DMS 273 treated with DMSO at 0.1 percent for 48 hours (cell line): ENCODE measurements at regions not wholly inside any gene's neighbourhood (a gene's known extent, or its start where the extent isn't known, plus 50 kb on each side); places are given as distances from the start of the nearest gene placed in this dataset.

ENCODE experiments used
- DNase-seq: peaks from one replicate; lab custom pipeline; 2025; lab: John Stamatoyannopoulos, UW

- no peak for DNase-seq
Observed at GRCh38 chr12:82040987-82041743, 282.0 kb upstream of the PPFIA2 start.

- DNase-seq: no peak
Observed at GRCh38 chr12:82034769-82035168, 275.6 kb upstream of the PPFIA2 start.

GRCh38 chr12:82029936-82030335 lies 270.8 kb upstream of the PPFIA2 start:
- no peak for DNase-seq

GRCh38 chr12:82028772-82029171 lies 269.6 kb upstream of the PPFIA2 start:
- no peak for DNase-seq

- no peak for DNase-seq
Observed at GRCh38 chr12:82027612-82028011, 268.5 kb upstream of the PPFIA2 start.

- no peak for DNase-seq
Observed at GRCh38 chr12:82025462-82025861, 266.3 kb upstream of the PPFIA2 start.

GRCh38 chr12:82019533-82019932 lies 260.4 kb upstream of the PPFIA2 start:
- no peak for DNase-seq

GRCh38 chr12:82015623-82016347 lies 256.6 kb upstream of the PPFIA2 start:
- DNase-seq: no peak

GRCh38 chr12:82012176-82012575 lies 253.0 kb upstream of the PPFIA2 start:
- no peak for DNase-seq

GRCh38 chr12:82009524-82009923 lies 250.4 kb upstream of the PPFIA2 start:
- no peak for DNase-seq

GRCh38 chr12:82008251-82008650 lies 249.1 kb upstream of the PPFIA2 start:
- no peak for DNase-seq

- DNase-seq: no peak
Observed at GRCh38 chr12:81998761-81999378, 239.7 kb upstream of the PPFIA2 start.

- no peak for DNase-seq
Observed at GRCh38 chr12:81992461-81992860, 233.3 kb upstream of the PPFIA2 start.

GRCh38 chr12:81991868-81992267 lies 232.7 kb upstream of the PPFIA2 start:
- DNase-seq: no peak

- DNase-seq: no peak
Observed at GRCh38 chr12:81988362-81988761, 229.2 kb upstream of the PPFIA2 start.

- DNase-seq: no peak
Observed at GRCh38 chr12:81987371-81987770, 228.2 kb upstream of the PPFIA2 start.

GRCh38 chr12:81976661-81977060 lies 217.5 kb upstream of the PPFIA2 start:
- DNase-seq: no peak

GRCh38 chr12:81974762-81975161 lies 215.6 kb upstream of the PPFIA2 start:
- no peak for DNase-seq

- no peak for DNase-seq
Observed at GRCh38 chr12:81968421-81968820, 209.3 kb upstream of the PPFIA2 start.

GRCh38 chr12:81963636-81964035 lies 204.5 kb upstream of the PPFIA2 start:
- no peak for DNase-seq

- no peak for DNase-seq
Observed at GRCh38 chr12:81963026-81963425, 203.9 kb upstream of the PPFIA2 start.

- DNase-seq: no peak
Observed at GRCh38 chr12:81962126-81962856, 203.1 kb upstream of the PPFIA2 start.
